ENCODE measurements at regions not wholly inside any gene's neighbourhood (a gene's known extent, or its start where the extent isn't known, plus 50 kb on each side); places are given as distances from the start of the nearest gene placed in this dataset.

DNA sequence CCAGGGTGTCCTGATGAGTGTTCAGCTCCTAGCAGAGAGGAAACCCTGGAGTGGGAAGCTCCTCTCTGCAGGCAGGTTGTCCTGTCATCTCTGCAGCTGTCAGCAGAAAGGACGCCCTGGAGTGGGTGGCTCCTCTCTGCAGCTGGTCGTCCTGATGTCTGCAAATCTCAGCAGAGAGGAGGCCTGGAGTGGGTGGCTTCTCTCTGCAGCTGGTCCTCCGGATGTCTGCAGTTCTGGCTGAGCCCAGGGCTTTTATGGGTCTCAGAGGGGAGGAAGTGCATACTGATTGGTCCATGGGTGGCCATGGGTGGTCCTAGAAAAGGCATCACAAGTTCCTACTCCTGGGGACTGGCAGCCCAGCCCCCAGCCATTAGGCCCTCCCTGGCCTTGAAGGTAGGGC is 102.6 kb upstream of the BNIP2 start:
- no peak overlapping the region for H3K9ac ChIP-seq (ENCODE audit: insufficient read depth, low read depth, low read length)
- CTCF ChIA-PET (ENCODE audit: low intra/inter-chr PET ratio, low total read pairs) = no interaction called here
- H3K79me2 ChIP-seq (ENCODE audit: insufficient read depth, low read length) = no peaks in the 10 kb centered on the region
- H3K27me3 ChIP-seq (ENCODE audit: control insufficient read depth in 1 of 2, insufficient read depth in 2 of 2, low read length in 2 of 2) = peaks cover 0 to 9% of the 10 kb centered on the region in 2 experiments; a peak in 1 of 5 replicates
- in situ Hi-C loops (cut with HindIII; ENCODE audit: extremely low pct_ligation_motif_present, low pct_unique_long_range_greater_than_20kb) = no loop called here
- no peaks in the 10 kb centered on the region for H4K20me1 ChIP-seq (ENCODE audit: insufficient read depth, low read length)
- no peak for DNase-seq (ENCODE audit: low spot score)
- H3K27ac ChIP-seq (ENCODE audit: extremely low read length, insufficient read depth, low read length) = no peak overlapping the region
- intact Hi-C loops (cut with micrococcal nuclease; ENCODE audit: unreplicated experiment) = no loop called here
- BruUV-seq (replicated peaks) = no TSS peak
- H3K9me3 ChIP-seq (ENCODE audit: low read length) = no peaks in the 10 kb centered on the region
- ATAC-seq = no peak
- 0% methylated on average over 2 of the region's 3 CpGs for WGBS (ENCODE audit: low lambda C conversion rate)
- TF ChIP-seq ZNF326 (CRISPR knock-in tag; IDR thresholded peaks at IDR 0.05; ENCODE audit: borderline replicate concordance) (no peak), ZNF780A (CRISPR knock-in tag; IDR thresholded peaks at IDR 0.05) (no peak), NKX3-1 (CRISPR knock-in tag; IDR thresholded peaks at IDR 0.05) (no peak), ESRRA (CRISPR knock-in tag; IDR thresholded peaks at IDR 0.05; ENCODE audit: low read depth) (no peak), ZNF274 (CRISPR knock-in tag; IDR thresholded peaks at IDR 0.05) (no peak), SIX1 (CRISPR knock-in tag; IDR thresholded peaks at IDR 0.05; ENCODE audit: borderline replicate concordance) (no peak), ZNF484 (CRISPR knock-in tag; IDR thresholded peaks at IDR 0.05; ENCODE audit: borderline replicate concordance, low read depth) (no peak), POLR2AphosphoS5 (IDR thresholded peaks at IDR 0.05; ENCODE audit: low read depth, low read length) (no peak), KLF12 (CRISPR knock-in tag; IDR thresholded peaks at IDR 0.05; ENCODE audit: borderline replicate concordance) (no peak), NCOA5 (CRISPR knock-in tag; IDR thresholded peaks at IDR 0.05) (no peak), TRIM24 (CRISPR knock-in tag; IDR thresholded peaks at IDR 0.05) (no peak), ELF1 (CRISPR knock-in tag; IDR thresholded peaks at IDR 0.05) (no peak)
- TF ChIP-seq, protein P1, sequence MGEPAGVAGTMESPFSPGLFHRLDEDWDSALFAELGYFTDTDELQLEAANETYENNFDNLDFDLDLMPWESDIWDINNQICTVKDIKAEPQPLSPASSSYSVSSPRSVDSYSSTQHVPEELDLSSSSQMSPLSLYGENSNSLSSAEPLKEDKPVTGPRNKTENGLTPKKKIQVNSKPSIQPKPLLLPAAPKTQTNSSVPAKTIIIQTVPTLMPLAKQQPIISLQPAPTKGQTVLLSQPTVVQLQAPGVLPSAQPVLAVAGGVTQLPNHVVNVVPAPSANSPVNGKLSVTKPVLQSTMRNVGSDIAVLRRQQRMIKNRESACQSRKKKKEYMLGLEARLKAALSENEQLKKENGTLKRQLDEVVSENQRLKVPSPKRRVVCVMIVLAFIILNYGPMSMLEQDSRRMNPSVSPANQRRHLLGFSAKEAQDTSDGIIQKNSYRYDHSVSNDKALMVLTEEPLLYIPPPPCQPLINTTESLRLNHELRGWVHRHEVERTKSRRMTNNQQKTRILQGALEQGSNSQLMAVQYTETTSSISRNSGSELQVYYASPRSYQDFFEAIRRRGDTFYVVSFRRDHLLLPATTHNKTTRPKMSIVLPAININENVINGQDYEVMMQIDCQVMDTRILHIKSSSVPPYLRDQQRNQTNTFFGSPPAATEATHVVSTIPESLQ (CRISPR knock-in tag; conservative IDR thresholded peaks at IDR 0.05) = no peak
- H3K4me3 ChIP-seq (replicated peaks in 1 of 3; ENCODE audit: insufficient read depth in 1 of 3, low read depth in 2 of 3, low read length in 3 of 3) = no peak overlapping the region
- FAIRE-seq = no peak
- H2AFZ ChIP-seq (ENCODE audit: low read length) = no peak overlapping the region
- no peak overlapping the region for H3K4me2 ChIP-seq (ENCODE audit: low read depth, low read length)
- POLR2A ChIA-PET = no interaction called here
- H3K36me3 ChIP-seq (replicated peaks in 1 of 2; ENCODE audit: control insufficient read depth in 1 of 2, insufficient read depth in 2 of 2, low read length in 2 of 2) = no peaks in the 10 kb centered on the region
- no peaks in the 10 kb centered on the region for H3K4me1 ChIP-seq (ENCODE audit: insufficient read depth, low read length)
